OCI-M2 (cell line): ENCODE measurements at regions not wholly inside any gene's neighbourhood (a gene's known extent, or its start where the extent isn't known, plus 50 kb on each side); places are given as distances from the start of the nearest gene placed in this dataset.

Experiments
- DNase-seq: peaks from one replicate; lab custom pipeline; 2025; ENCODE audit not compliant: unreplicated experiment; lab: John Stamatoyannopoulos, UW

- DNase-seq = no peak
Observed at GRCh38 chr18:46405832-46406538, 251.0 kb downstream of the LOXHD1 start.

GRCh38 chr18:46406539-46406932 lies 250.5 kb downstream of the LOXHD1 start:
- DNase-seq = no peak

- no peak for DNase-seq
Observed at GRCh38 chr18:46407486-46408166, 249.4 kb downstream of the LOXHD1 start.

GRCh38 chr18:46408334-46408987 lies 248.6 kb downstream of the LOXHD1 start:
- DNase-seq = no peak

GRCh38 chr18:46411191-46411828 lies 245.7 kb downstream of the LOXHD1 start:
- DNase-seq = no peak

GRCh38 chr18:46411867-46412690 lies 244.9 kb downstream of the LOXHD1 start:
- no peak for DNase-seq

GRCh38 chr18:46412916-46413315 lies 244.1 kb downstream of the LOXHD1 start:
- no peak for DNase-seq

GRCh38 chr18:46413684-46414083 lies 243.3 kb downstream of the LOXHD1 start:
- DNase-seq = no peak

- DNase-seq = no peak
Observed at GRCh38 chr18:46414863-46415262, 242.2 kb downstream of the LOXHD1 start.

- no peak for DNase-seq
Observed at GRCh38 chr18:46415532-46416252, 241.3 kb downstream of the LOXHD1 start.

GRCh38 chr18:46416706-46417638 lies 240.0 kb downstream of the LOXHD1 start:
- no peak for DNase-seq

- no peak for DNase-seq
Observed at GRCh38 chr18:46418663-46419260, 238.3 kb downstream of the LOXHD1 start.

GRCh38 chr18:46419391-46420141 lies 237.5 kb downstream of the LOXHD1 start:
- DNase-seq = no peak

- DNase-seq = no peak
Observed at GRCh38 chr18:46421973-46422551, 235.0 kb downstream of the LOXHD1 start.

GRCh38 chr18:46422552-46423055 lies 234.4 kb downstream of the LOXHD1 start:
- no peak for DNase-seq

GRCh38 chr18:46423226-46423805 lies 233.7 kb downstream of the LOXHD1 start:
- no peak for DNase-seq

- no peak for DNase-seq
Observed at GRCh38 chr18:46424898-46425297, 232.1 kb downstream of the LOXHD1 start.
